B cell (primary cell): ENCODE measurements at regions not wholly inside any gene's neighbourhood (a gene's known extent, or its start where the extent isn't known, plus 50 kb on each side); places are given as distances from the start of the nearest gene placed in this dataset.

Experiments used
- ATAC-seq: fragments of 200-7000 bp; cut with Tn5 transposase; one replicate; pipeline ENCODE4 v1.10.0; 2021; ENCODE audit warnings: low read depth, mild to moderate bottlenecking, moderate number of reproducible peaks, moderate library complexity
- CTCF ChIA-PET: fragments of 350-600 bp; sonication (Branson Sonifier 250); formaldehyde crosslinking; loops from one replicate; lab custom pipeline; 2021; ENCODE audit warnings: antibody characterized with exemption, inconsistent platforms; lab: Charles Lee
- POLR2A ChIA-PET: fragments of 350-600 bp; sonication (Branson Sonifier 250); formaldehyde crosslinking; loops from one replicate; lab custom pipeline; 2021; ENCODE audit warnings: antibody characterized with exemption; lab: Charles Lee
- DNase-seq: peaks from one replicate; pipeline ENCODE4 v3.0.0; 2013
- H2AFZ ChIP-seq: 2 replicates; pipeline ENCODE4 v1.6.1; 2012; ENCODE audit warnings: mild to moderate bottlenecking, low read depth, low read length; ENCODE audit not compliant: insufficient read depth, poor library complexity, severe bottlenecking
- H3K27ac ChIP-seq, 2 donors: 1 replicate in 1 of 2; 2 replicates in 1 of 2; pipeline ENCODE4 v1.5.1; 2012 to 2013; ENCODE audit warnings: low read length in 2 of 2, mild to moderate bottlenecking in 2 of 2, moderate library complexity in 1 of 2
- H3K27me3 ChIP-seq, 4 experiments: fragments of 200-600 bp in 1 of 4; sonication (generic) in 1 of 4; replicated peaks in 1 of 4; 1 replicate in 2 of 4; 2 replicates in 2 of 4; pipeline versions ENCODE4 v1.6.1 to v1.7.0; 2013 to 2016; ENCODE audit warnings: low read length in 3 of 4, mild to moderate bottlenecking in 2 of 4, mixed read lengths in 1 of 4, moderate library complexity in 1 of 4; ENCODE audit not compliant: insufficient read depth in 4 of 4, control insufficient read depth in 3 of 4; ENCODE audit errors: control extremely low read depth in 1 of 4
- H3K36me3 ChIP-seq, 2 experiments: replicated peaks in 1 of 2; 1 replicate in 1 of 2; 2 replicates in 1 of 2; pipeline versions ENCODE4 v1.6.1 to v1.7.1; 2013; ENCODE audit warnings: low read length in 1 of 2; ENCODE audit not compliant: insufficient read depth in 2 of 2, control insufficient read depth in 1 of 2; ENCODE audit errors: control extremely low read depth in 1 of 2, extremely low read depth in 1 of 2
- H3K4me1 ChIP-seq, 2 donors: fragments of 200-600 bp in 1 of 2; sonication (generic) in 1 of 2; 1 replicate in 1 of 2; 2 replicates in 1 of 2; pipeline versions ENCODE4 v1.5.1 to v1.6.1; 2013 to 2017; ENCODE audit warnings: low read length in 2 of 2; ENCODE audit not compliant: control insufficient read depth in 2 of 2, insufficient read depth in 2 of 2
- H3K4me2 ChIP-seq: replicated peaks from 2 replicates; pipeline ENCODE3; 2012; ENCODE audit warnings: mild to moderate bottlenecking, low read depth, low read length; ENCODE audit not compliant: poor library complexity, severe bottlenecking
- H3K4me3 ChIP-seq, 5 experiments: fragments of 200-600 bp in 1 of 5; sonication (generic) in 1 of 5; 1 replicate in 3 of 5; 2 replicates in 2 of 5; pipeline versions ENCODE4 v1.5.1 to v1.7.0; 2011 to 2016; ENCODE audit warnings: low read length in 4 of 5, mild to moderate bottlenecking in 4 of 5, low read depth in 2 of 5, control low read depth in 1 of 5, moderate library complexity in 1 of 5; ENCODE audit not compliant: insufficient read depth in 1 of 5; ENCODE audit errors: control extremely low read depth in 1 of 5, extremely low read depth in 1 of 5
- H3K79me2 ChIP-seq: fragments of 200-600 bp; sonication (generic); one replicate; pipeline ENCODE4 v1.6.0; 2016; ENCODE audit warnings: low read length; ENCODE audit not compliant: control insufficient read depth, insufficient read depth
- H3K9ac ChIP-seq: fragments of 200-600 bp; sonication (generic); 2 replicates; pipeline ENCODE4 v1.6.1; 2017; ENCODE audit warnings: mild to moderate bottlenecking, low read length, moderate library complexity
- H3K9me3 ChIP-seq, 3 donors: one replicate each; pipeline versions ENCODE4 v1.6.1 to v1.7.1; 2013; ENCODE audit warnings: low read length in 2 of 3; ENCODE audit not compliant: control insufficient read depth in 2 of 3, insufficient read depth in 1 of 3; ENCODE audit errors: control extremely low read depth in 1 of 3
- H4K20me1 ChIP-seq: 2 replicates; pipeline ENCODE4 v1.6.0; 2012; ENCODE audit warnings: mild to moderate bottlenecking, low read length; ENCODE audit not compliant: insufficient read depth, control insufficient read depth, poor library complexity, severe bottlenecking
- H3K27ac Mint-ChIP-seq: one replicate; pipeline ENCODE4 v1.8.0; 2021; ENCODE audit warnings: mixed read lengths
- H3K27me3 Mint-ChIP-seq: one replicate; pipeline ENCODE4 v1.8.0; 2021; ENCODE audit warnings: mixed read lengths
- H3K4me1 Mint-ChIP-seq: one replicate; pipeline ENCODE4 v1.8.0; 2021; ENCODE audit warnings: mixed read lengths
- H3K4me3 Mint-ChIP-seq: one replicate; pipeline ENCODE4 v1.8.0; 2021; ENCODE audit warnings: mixed read lengths
- H3K9me3 Mint-ChIP-seq: one replicate; pipeline ENCODE4 v1.8.0; 2022; ENCODE audit warnings: mixed read lengths; ENCODE audit not compliant: insufficient read depth
- EZH2 ChIP-seq: IDR thresholded peaks from 2 replicates; pipeline ENCODE4 v1.6.1; 2012; ENCODE audit warnings: borderline replicate concordance, low read depth, mild to moderate bottlenecking, moderate library complexity, low read length; ENCODE audit not compliant: insufficient read depth, poor library complexity, severe bottlenecking
- WGBS: methylation state at CpG from one replicate; pipeline ENCODE4 v1.1.5; 2013; ENCODE audit warnings: missing lambda C conversion rate; ENCODE audit not compliant: insufficient coverage; 5-methylcytosine and 5-hydroxymethylcytosine counted together
- intact Hi-C: fragments of 100-400 bp; cut with micrococcal nuclease; formaldehyde crosslinking; loops from one replicate; pipeline ENCODE4 v1.10.0; 2022
- TF ChIP-seq, protein P1 (sequence below): fragments of 200-600 bp; IDR thresholded peaks from one replicate; pipeline ENCODE4 v1.8.0; 2022; ENCODE audit warnings: antibody characterized with exemption, mild to moderate bottlenecking

DNA sequence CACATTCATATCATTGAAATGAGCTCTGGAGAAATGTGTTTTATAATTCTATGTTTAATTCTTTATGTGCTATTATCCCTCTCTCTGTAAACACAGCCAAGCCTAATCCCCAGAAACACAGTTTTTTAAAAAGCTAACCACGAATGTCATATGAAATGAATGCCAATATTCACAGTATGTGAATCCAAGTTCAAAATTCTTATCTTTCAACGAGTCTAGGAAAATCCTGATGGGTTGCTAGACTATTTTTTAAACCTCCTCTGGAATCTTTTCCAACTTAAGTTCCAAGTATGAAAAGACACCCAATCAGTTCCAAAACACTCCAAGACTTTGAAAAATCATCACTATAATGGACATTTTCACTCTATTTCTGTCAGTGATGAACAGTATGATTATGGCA lies 689.3 kb downstream of the HACE1 start:
- DNase-seq = no peak
- Mint-ChIP-seq H3K27ac (no peak overlapping the region), H3K4me3 (no peak overlapping the region), H3K9me3 (peaks cover 3% of the 10 kb centered on the region), H3K27me3 (no peaks in the 10 kb centered on the region), H3K4me1 (no peaks in the 10 kb centered on the region)
- no peak overlapping the region for H2AFZ ChIP-seq
- no peaks in the 10 kb centered on the region for H3K4me1 ChIP-seq
- intact Hi-C loops = no loop called here
- WGBS = 60% methylated on average over 1 of the region's 2 CpGs
- ChIA-PET CTCF (no interaction called here), POLR2A (no interaction called here)
- H3K36me3 ChIP-seq = no peaks in the 10 kb centered on the region
- H4K20me1 ChIP-seq = no peaks in the 10 kb centered on the region
- H3K27me3 ChIP-seq = no peaks in the 10 kb centered on the region
- peaks cover 0 to 4% (median 2%) of the 10 kb centered on the region in 3 donors for H3K9me3 ChIP-seq
- H3K79me2 ChIP-seq = no peaks in the 10 kb centered on the region
- ATAC-seq = no peak
- H3K27ac ChIP-seq = no peak overlapping the region
- H3K4me3 ChIP-seq = no peak overlapping the region
- no peak overlapping the region for H3K9ac ChIP-seq
- TF ChIP-seq, protein P1, sequence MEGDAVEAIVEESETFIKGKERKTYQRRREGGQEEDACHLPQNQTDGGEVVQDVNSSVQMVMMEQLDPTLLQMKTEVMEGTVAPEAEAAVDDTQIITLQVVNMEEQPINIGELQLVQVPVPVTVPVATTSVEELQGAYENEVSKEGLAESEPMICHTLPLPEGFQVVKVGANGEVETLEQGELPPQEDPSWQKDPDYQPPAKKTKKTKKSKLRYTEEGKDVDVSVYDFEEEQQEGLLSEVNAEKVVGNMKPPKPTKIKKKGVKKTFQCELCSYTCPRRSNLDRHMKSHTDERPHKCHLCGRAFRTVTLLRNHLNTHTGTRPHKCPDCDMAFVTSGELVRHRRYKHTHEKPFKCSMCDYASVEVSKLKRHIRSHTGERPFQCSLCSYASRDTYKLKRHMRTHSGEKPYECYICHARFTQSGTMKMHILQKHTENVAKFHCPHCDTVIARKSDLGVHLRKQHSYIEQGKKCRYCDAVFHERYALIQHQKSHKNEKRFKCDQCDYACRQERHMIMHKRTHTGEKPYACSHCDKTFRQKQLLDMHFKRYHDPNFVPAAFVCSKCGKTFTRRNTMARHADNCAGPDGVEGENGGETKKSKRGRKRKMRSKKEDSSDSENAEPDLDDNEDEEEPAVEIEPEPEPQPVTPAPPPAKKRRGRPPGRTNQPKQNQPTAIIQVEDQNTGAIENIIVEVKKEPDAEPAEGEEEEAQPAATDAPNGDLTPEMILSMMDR = no peak
- no peak for TF ChIP-seq EZH2
- no peak overlapping the region for H3K4me2 ChIP-seq

DNA sequence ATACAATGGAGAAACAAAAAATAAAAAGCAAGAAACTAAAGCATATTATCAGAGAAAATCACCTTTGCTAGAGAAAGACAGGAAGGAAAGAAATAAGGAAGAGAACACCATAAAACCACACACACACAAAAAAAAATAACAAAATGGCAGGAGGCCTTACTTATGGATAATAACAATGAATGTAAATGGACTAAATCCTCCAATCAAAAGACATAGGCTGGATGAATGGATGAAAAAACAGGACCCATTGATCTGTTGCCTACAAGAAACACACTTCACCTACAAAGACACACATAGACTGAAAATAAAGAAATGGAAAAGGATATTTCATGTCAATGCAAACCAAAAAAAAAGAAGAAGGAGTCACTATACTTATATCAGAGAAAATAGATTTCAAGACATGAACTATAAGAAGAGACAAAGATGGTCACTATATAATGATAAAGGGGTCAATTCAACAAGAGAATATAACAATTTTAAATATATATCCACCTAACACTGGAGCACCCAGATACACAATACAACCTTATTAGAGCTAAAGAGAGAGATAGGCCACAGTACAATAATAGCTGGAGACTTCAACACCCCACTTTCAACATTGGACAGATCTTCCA lies 693.6 kb downstream of the HACE1 start:
- H3K36me3 ChIP-seq = no peaks in the 10 kb centered on the region
- H3K9me3 ChIP-seq = peaks cover 0 to 13% (median 2%) of the 10 kb centered on the region in 3 donors
- Mint-ChIP-seq H3K27me3 (no peaks in the 10 kb centered on the region), H3K4me3 (no peak overlapping the region), H3K9me3 (peaks cover 3% of the 10 kb centered on the region), H3K27ac (no peak overlapping the region), H3K4me1 (no peaks in the 10 kb centered on the region)
- H3K4me1 ChIP-seq = no peaks in the 10 kb centered on the region
- H4K20me1 ChIP-seq = no peaks in the 10 kb centered on the region
- CTCF ChIA-PET = no interaction called here
- no peak overlapping the region for H2AFZ ChIP-seq
- no peaks in the 10 kb centered on the region for H3K79me2 ChIP-seq
- no peak overlapping the region for H3K9ac ChIP-seq
- POLR2A ChIA-PET = no interaction called here
- TF ChIP-seq EZH2 = no peak
- TF ChIP-seq, protein P1 = no peak
- intact Hi-C loops = no loop called here
- H3K4me3 ChIP-seq = no peak overlapping the region
- no peaks in the 10 kb centered on the region for H3K27me3 ChIP-seq
- ATAC-seq (no peak), DNase-seq (no peak)
- no peak overlapping the region for H3K27ac ChIP-seq
- H3K4me2 ChIP-seq = no peak overlapping the region
